Neuron (in vitro differentiated cells): ENCODE measurements at regions not wholly inside any gene's neighbourhood (a gene's known extent, or its start where the extent isn't known, plus 50 kb on each side); places are given as distances from the start of the nearest gene placed in this dataset.
"Not testable (repeated sequence)": the region's sequence is repeated elsewhere in the genome, so short reads cannot be mapped to it uniquely, and the experiment has no call there.

Experiments
- H2AFZ ChIP-seq: one replicate; pipeline ENCODE4 v1.6.1; 2013; ENCODE audit warnings: low read depth, mild to moderate bottlenecking, inconsistent platforms, low read length, moderate library complexity
- H3K27me3 ChIP-seq: one replicate; pipeline ENCODE4 v1.6.1; 2013; ENCODE audit warnings: low read length; ENCODE audit not compliant: insufficient read depth
- H3K36me3 ChIP-seq: one replicate; pipeline ENCODE4 v1.6.1; 2013; ENCODE audit warnings: low read length; ENCODE audit not compliant: insufficient read depth
- H3K4me1 ChIP-seq: one replicate; pipeline ENCODE4 v1.6.1; 2013; ENCODE audit warnings: low read length; ENCODE audit not compliant: insufficient read depth
- H3K4me3 ChIP-seq: 2 replicates; pipeline ENCODE4 v1.5.1; 2013; ENCODE audit warnings: mild to moderate bottlenecking, low read length, moderate library complexity
- H3K9me3 ChIP-seq: one replicate; pipeline ENCODE4 v1.6.1; 2013; ENCODE audit warnings: low read length

GRCh38 chr12:105672121-105672975, 341.9 kb downstream of the C12orf75 start:
- Histone ChIP-seq H3K9me3 (peaks cover 2% of the 10 kb centered on the region), H3K36me3 (no peaks in the 10 kb centered on the region), H3K4me3 (no peak overlapping the region), H2AFZ (no peak overlapping the region), H3K27me3 (no peaks in the 10 kb centered on the region), H3K4me1 (no peaks in the 10 kb centered on the region)

DNA sequence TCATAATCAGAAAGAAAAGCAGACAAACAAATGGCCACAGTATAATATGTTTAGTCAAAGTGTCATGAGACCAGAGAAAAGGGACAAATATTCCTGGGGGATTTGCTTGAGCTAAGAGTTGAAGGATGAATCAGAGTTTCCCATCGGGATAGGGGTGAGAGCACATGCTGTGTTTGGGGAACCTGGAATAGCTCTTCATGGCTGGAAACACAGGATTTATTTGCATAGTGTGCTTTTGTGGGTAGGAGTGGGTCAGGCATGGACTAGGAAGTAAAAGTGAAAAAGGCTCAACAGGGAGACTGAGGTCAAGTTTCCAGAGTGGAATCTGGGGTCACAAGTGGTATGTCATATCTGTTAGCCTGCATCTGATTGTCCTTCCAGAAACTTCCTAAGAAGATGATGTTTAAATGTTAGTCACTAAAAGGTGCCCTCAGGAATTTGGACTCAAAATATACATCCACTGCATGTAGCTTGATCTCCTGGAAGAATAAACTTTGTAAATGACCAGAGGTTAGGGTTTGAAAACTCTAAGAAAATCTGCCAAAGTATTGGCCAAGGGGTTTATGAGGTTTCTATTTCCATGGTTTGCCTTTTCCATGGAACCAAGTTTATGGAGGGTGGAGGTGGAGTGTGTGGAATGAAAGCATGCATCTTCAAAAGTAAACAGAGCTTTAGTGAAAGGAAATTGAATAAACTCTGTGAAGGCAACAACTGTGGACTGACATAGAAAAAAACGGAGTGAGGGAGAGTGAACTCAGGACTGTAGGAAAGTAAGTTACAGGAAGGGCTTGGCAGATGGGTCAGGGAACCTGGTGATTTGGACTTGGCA, 344.6 kb downstream of the C12orf75 start:
- Histone ChIP-seq H3K27me3 (no peaks in the 10 kb centered on the region), H2AFZ (no peak overlapping the region), H3K4me3 (no peak overlapping the region), H3K9me3 (peaks cover 2% of the 10 kb centered on the region), H3K36me3 (no peaks in the 10 kb centered on the region), H3K4me1 (no peaks in the 10 kb centered on the region)

DNA sequence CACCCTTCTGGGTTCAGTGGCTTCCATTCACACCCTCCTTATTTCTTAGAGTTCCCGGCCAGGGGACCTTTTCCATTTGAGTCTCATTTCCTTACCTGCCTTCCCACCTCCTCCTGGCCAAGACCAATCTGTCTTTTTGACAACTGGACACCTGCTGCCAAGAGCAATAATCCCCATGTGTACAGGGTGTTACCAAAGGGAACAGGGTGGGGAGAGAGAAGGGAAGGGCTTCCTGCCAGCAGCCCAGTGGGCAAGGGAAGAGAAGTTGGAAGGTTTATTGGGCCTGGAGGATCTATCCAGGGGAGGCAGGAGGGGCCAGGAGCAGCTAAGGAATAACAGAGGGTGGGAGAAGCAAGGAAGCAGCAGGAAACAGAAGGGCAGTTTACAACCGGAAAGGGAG, 346.2 kb downstream of the C12orf75 start:
- Histone ChIP-seq H3K4me3 (no peak overlapping the region), H3K36me3 (no peaks in the 10 kb centered on the region), H3K27me3 (no peaks in the 10 kb centered on the region), H3K9me3 (peaks cover 2% of the 10 kb centered on the region), H2AFZ (no peak overlapping the region), H3K4me1 (no peaks in the 10 kb centered on the region)

GRCh38 chr12:105677672-105678071, 347.2 kb downstream of the C12orf75 start:
- Histone ChIP-seq H3K27me3 (no peaks in the 10 kb centered on the region), H3K9me3 (peaks cover 2% of the 10 kb centered on the region), H3K36me3 (no peaks in the 10 kb centered on the region), H2AFZ (no peak overlapping the region), H3K4me1 (no peaks in the 10 kb centered on the region), H3K4me3 (no peak overlapping the region)

DNA sequence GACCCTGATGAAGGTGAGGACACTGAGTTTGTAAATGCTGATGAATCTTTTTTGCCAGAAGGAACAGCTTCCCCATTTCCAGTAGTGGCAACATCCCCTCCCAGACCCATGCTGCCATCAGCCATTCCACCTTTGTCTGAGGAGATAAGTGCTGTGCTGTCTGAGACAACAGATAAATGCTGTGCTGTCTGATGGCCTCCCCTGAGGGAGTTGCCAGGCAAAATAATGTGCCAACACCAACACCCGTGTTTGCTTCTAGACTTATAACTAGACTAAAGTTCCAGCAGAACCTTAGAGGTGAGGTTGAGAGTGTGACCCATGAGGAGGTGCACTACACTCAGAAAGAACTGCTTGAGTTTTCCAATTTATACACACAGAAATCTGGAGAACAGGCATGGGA, 349.5 kb downstream of the C12orf75 start:
- no peaks in the 10 kb centered on the region for H3K9me3 ChIP-seq
- H3K4me1 ChIP-seq = no peaks in the 10 kb centered on the region
- H3K27me3 ChIP-seq = no peaks in the 10 kb centered on the region
- H2AFZ ChIP-seq = no peak overlapping the region
- no peak overlapping the region for H3K4me3 ChIP-seq
- no peaks in the 10 kb centered on the region for H3K36me3 ChIP-seq

- no peak overlapping the region for H3K4me3 ChIP-seq
- no peaks in the 10 kb centered on the region for H3K9me3 ChIP-seq
- no peak overlapping the region for H2AFZ ChIP-seq
- H3K4me1 ChIP-seq = peaks cover 4% of the 10 kb centered on the region
- no peaks in the 10 kb centered on the region for H3K36me3 ChIP-seq
- no peaks in the 10 kb centered on the region for H3K27me3 ChIP-seq
Observed at GRCh38 chr12:105681341-105681740, 350.9 kb downstream of the C12orf75 start.

DNA sequence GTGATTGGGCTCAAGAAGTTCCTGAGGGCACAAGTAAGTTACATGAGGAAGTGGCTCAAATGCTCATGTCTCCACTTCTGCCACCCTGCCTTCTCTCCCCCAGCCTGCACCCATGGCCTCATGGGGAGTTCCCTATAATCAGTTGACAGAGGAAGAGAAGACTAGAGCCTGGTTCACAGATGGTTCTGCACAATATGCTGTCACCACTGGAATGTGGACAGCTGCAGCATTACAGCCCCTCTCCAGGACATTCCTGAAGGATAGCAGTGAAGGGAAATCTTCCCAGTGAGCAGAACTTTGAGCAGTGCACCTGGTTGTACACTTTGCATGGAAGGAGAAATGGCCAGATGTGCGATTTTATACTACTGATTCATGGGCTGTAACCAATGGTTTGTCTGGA, 352.3 kb downstream of the C12orf75 start:
- H3K36me3 ChIP-seq, H2AFZ ChIP-seq, H3K27me3 ChIP-seq, H3K4me1 ChIP-seq, H3K4me3 ChIP-seq, H3K9me3 ChIP-seq: not testable (repeated sequence)

- not testable (repeated sequence) for H3K4me1 ChIP-seq, H3K9me3 ChIP-seq, H3K27me3 ChIP-seq
Observed at GRCh38 chr12:105683836-105684235, 353.3 kb downstream of the C12orf75 start.

GRCh38 chr12:105698075-105698474, 367.6 kb downstream of the C12orf75 start:
- no peaks in the 10 kb centered on the region for H3K36me3 ChIP-seq
- peaks cover 2% of the 10 kb centered on the region for H3K9me3 ChIP-seq
- no peak overlapping the region for H2AFZ ChIP-seq
- H3K27me3 ChIP-seq = no peaks in the 10 kb centered on the region
- H3K4me1 ChIP-seq = no peaks in the 10 kb centered on the region
- no peak overlapping the region for H3K4me3 ChIP-seq

More at GRCh38 chr12:105683836-105684235, 353.3 kb downstream of the C12orf75 start:
- H3K36me3 ChIP-seq, H2AFZ ChIP-seq, H3K4me3 ChIP-seq: not testable (repeated sequence)

DNA sequence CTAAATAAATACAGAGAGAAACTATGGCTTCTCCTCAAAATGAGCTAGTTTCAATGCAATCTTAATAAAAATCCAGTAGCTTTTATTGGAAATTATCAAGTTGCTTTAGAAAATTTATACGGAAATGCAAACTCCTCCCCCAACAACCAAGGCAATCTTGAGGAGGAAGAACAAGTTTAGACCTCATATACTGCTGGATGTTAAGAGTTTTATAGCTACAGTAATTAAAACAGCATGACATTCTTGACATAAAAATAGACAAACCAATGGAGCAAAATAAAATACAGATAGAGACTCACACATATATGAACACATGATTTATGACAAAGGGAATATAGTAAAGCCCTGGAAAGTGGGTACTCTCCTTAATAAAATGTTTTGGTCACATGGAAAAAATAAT, 368.7 kb downstream of the C12orf75 start:
- no peaks in the 10 kb centered on the region for H3K36me3 ChIP-seq
- no peaks in the 10 kb centered on the region for H3K27me3 ChIP-seq
- no peak overlapping the region for H3K4me3 ChIP-seq
- H2AFZ ChIP-seq = no peak overlapping the region
- no peaks in the 10 kb centered on the region for H3K4me1 ChIP-seq
- H3K9me3 ChIP-seq = peaks cover 4% of the 10 kb centered on the region

DNA sequence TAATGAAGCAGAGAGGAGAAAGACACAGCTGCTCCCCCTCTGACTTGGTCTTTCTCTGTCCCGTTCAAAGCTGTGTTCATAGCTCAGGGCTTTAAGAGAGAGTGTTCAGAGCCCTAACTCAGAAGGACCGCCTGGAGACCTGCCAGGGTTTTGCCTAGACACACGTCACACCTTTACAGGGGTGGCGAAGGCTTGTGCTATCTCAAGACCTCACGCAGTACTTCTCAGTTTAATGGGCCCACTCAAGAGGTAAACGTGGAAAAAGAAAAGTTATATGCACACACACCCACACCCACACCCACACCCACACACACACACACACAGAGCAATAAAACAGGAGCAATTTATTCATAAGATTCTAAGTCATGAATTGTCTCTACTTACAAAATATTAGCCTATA, 374.3 kb downstream of the C12orf75 start:
- Histone ChIP-seq H2AFZ (no peak overlapping the region), H3K27me3 (no peaks in the 10 kb centered on the region), H3K9me3 (peaks cover 4% of the 10 kb centered on the region), H3K4me3 (no peak overlapping the region), H3K4me1 (peaks cover 17% of the 10 kb centered on the region), H3K36me3 (no peaks in the 10 kb centered on the region)

GRCh38 chr12:105705235-105705634, 374.7 kb downstream of the C12orf75 start:
- Histone ChIP-seq H3K4me1 (peaks cover 17% of the 10 kb centered on the region), H2AFZ (no peak overlapping the region), H3K36me3 (no peaks in the 10 kb centered on the region), H3K9me3 (peaks cover 4% of the 10 kb centered on the region), H3K27me3 (no peaks in the 10 kb centered on the region), H3K4me3 (no peak overlapping the region)

- Histone ChIP-seq H3K27me3 (no peaks in the 10 kb centered on the region), H2AFZ (no peak overlapping the region), H3K9me3 (peaks cover 4% of the 10 kb centered on the region), H3K4me3 (no peak overlapping the region), H3K36me3 (no peaks in the 10 kb centered on the region), H3K4me1 (peaks cover 17% of the 10 kb centered on the region)
Observed at GRCh38 chr12:105705765-105706164, 375.3 kb downstream of the C12orf75 start.
